ENCODE measurements at regions not wholly inside any gene's neighbourhood (a gene's known extent, or its start where the extent isn't known, plus 50 kb on each side); places are given as distances from the start of the nearest gene placed in this dataset.

GRCh38 chr7:36802459-36803135, 78.3 kb upstream of the AOAH start:
- no peak for DNase-seq (ENCODE audit: low read depth in 2 of 2)

- no peak for DNase-seq (ENCODE audit: low read depth in 2 of 2)
Observed at GRCh38 chr7:36796850-36797536, 72.7 kb upstream of the AOAH start.

GRCh38 chr7:36795451-36796021, 71.2 kb upstream of the AOAH start:
- no peak for DNase-seq (ENCODE audit: low read depth in 2 of 2)

- no peak for DNase-seq (ENCODE audit: low read depth in 2 of 2)
Observed at GRCh38 chr7:36794689-36795088, 70.4 kb upstream of the AOAH start.

- no peak for DNase-seq (ENCODE audit: low read depth in 2 of 2)
Observed at GRCh38 chr7:36792421-36792820, 68.1 kb upstream of the AOAH start.

GRCh38 chr7:36790311-36790787, 66.1 kb upstream of the AOAH start:
- no peak for DNase-seq (ENCODE audit: low read depth in 2 of 2)

- DNase-seq (ENCODE audit: low read depth in 2 of 2): no peak
Observed at GRCh38 chr7:36788825-36789470, 64.7 kb upstream of the AOAH start.

- DNase-seq (ENCODE audit: low read depth in 2 of 2): no peak
Observed at GRCh38 chr7:36787933-36788378, 63.7 kb upstream of the AOAH start.

- peak; percentile 23 to 38 for DNase-seq (ENCODE audit: low read depth in 2 of 2)
Observed at GRCh38 chr7:36784991-36785940, 61.0 kb upstream of the AOAH start.

- no peak for DNase-seq (ENCODE audit: low read depth in 2 of 2)
Observed at GRCh38 chr7:36781011-36781738, 56.9 kb upstream of the AOAH start.

- DNase-seq (ENCODE audit: low read depth in 2 of 2): no peak
Observed at GRCh38 chr7:36777855-36778254, 53.6 kb upstream of the AOAH start.

GRCh38 chr7:36777062-36777461, 52.8 kb upstream of the AOAH start:
- DNase-seq (ENCODE audit: low read depth in 2 of 2): no peak

GRCh38 chr7:36775676-36776075, 51.4 kb upstream of the AOAH start:
- no peak for DNase-seq (ENCODE audit: low read depth in 2 of 2)

GRCh38 chr7:36775061-36775620, 50.8 kb upstream of the AOAH start:
- DNase-seq (ENCODE audit: low read depth in 2 of 2): no peak

Measured in stimulated activated CD4-positive, alpha-beta T cell treated with anti-CD3 and anti-CD28 coated beads, Interleukin-12 subunit alpha, Interleukin-12 subunit beta, amount 100 ng/mL, for 24 hours (primary cell).